D721Med (cell line): ENCODE measurements at regions not wholly inside any gene's neighbourhood (a gene's known extent, or its start where the extent isn't known, plus 50 kb on each side); places are given as distances from the start of the nearest gene placed in this dataset.

Source experiments
- DNase-seq: peaks from one replicate; pipeline ENCODE4 v3.0.0; 2011; ENCODE audit warnings: low spot score; ENCODE audit not compliant: insufficient read length
- FAIRE-seq: peaks from 2 replicates; lab custom pipeline; 2011; peaks lifted over from hg19 to GRCh38; lab: Jason Lieb, UNC
- TF ChIP-seq, protein P1 (sequence below): IDR thresholded peaks from 2 replicates; pipeline ENCODE4 v1.5.1; 2012; ENCODE audit warnings: mild to moderate bottlenecking, control low read depth; ENCODE audit not compliant: insufficient read depth; ENCODE audit errors: missing control alignments

DNA sequence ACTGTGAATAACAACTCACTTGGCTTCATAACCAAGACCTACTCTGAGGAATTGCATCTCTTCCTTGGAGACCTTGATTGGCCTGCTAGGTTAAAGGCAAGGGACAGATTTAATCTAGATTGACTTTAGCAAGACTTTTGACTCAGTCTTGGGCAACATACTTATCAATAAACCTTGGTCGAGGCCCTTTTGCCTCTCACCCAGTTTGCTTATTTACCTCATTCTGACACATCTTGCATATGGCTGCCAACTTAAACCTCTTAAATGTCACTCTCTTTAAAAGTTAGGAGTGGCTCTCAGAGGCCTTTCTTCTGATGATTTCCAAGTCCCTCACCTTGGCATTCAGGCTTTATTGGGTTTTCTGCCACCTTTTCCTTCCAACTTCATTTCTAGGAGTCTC lies 124.5 kb downstream of the BAMBI start:
- TF ChIP-seq, protein P1, sequence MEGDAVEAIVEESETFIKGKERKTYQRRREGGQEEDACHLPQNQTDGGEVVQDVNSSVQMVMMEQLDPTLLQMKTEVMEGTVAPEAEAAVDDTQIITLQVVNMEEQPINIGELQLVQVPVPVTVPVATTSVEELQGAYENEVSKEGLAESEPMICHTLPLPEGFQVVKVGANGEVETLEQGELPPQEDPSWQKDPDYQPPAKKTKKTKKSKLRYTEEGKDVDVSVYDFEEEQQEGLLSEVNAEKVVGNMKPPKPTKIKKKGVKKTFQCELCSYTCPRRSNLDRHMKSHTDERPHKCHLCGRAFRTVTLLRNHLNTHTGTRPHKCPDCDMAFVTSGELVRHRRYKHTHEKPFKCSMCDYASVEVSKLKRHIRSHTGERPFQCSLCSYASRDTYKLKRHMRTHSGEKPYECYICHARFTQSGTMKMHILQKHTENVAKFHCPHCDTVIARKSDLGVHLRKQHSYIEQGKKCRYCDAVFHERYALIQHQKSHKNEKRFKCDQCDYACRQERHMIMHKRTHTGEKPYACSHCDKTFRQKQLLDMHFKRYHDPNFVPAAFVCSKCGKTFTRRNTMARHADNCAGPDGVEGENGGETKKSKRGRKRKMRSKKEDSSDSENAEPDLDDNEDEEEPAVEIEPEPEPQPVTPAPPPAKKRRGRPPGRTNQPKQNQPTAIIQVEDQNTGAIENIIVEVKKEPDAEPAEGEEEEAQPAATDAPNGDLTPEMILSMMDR, result no peak
- FAIRE-seq (no peak), DNase-seq (no peak)

DNA sequence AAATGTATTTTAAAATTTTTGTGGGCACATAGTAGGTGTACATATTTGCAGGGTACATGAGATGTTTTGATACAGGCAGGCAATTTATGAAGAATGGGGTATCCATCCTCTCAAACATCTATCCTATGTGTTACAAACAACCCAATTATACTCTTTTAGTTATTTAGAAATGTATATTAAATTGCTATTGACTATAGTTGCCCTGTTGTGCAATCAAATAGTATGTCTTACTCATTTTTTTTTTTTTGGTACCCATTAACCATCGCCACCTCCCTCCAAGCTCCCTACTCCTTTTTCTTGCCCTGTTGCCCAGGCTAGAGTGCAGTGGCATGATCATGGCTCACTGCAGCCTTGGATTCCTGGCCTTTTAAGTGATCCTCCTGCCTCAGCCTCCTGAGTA lies 128.1 kb downstream of the BAMBI start:
- no peak for DNase-seq
- TF ChIP-seq, protein P1, result no peak
- FAIRE-seq, result no peak

DNA sequence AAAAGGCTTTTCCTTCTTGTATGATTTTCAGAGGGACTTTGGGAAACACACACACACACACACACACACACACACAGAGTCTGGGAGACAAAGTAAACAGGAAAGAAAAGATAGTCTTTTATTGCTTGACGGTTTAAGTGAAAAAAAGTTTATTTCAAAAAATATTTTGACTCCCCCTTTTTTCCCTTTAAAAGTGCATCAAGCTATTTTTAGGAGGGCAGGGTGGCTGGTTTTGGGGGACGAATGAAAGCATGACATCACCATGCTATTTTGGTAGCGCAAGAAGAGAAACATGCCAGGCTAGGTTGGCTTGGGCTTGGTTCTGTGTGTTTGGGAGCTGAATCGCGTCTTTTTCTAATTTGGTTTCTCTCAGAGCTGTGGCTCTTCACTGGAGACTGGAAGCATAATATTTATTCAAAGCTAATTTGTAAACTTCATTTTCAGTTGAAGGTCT lies 129.2 kb downstream of the BAMBI start:
- no peak for DNase-seq
- no peak for FAIRE-seq
- TF ChIP-seq, protein P1, result no peak

DNA sequence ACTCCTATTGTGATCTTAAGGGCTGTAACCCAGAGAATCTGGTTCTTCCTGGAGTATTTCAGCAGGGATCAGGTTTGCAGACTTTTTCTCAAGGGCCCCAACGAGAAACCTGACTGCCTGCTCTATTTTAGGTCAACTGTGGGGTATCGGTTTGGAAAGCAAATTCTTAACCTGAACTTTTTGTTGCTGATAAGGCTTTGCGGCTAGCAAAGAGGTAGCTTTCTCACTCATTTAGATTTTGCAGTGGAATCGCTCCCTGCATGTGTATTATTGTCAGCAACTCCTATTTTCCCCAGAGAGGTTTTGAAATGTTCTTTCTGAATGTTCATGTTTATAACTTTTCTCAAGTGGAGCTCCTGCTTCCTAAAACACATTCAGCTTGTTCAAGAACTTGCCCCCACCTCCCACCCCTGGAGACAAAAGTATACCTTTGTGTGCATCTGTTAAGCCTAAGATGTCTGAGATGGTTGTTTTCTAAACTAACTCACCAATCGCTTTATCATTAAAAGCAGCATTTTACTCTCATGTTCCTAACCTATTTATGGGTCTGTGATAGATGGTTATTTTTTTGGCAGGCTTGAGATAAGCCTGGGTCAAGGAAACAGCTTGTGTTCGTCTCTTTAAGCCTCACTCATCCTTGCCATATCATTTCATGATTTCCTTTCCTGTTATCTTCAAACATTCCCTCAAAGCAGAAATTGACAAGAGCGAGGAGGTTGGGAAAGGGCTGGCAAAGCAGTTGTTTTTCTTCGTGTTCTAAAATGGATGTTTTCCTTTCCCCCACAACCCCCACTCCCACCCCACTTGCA lies 129.8 kb downstream of the BAMBI start:
- FAIRE-seq, result no peak
- no peak for DNase-seq
- TF ChIP-seq, protein P1, result no peak

DNA sequence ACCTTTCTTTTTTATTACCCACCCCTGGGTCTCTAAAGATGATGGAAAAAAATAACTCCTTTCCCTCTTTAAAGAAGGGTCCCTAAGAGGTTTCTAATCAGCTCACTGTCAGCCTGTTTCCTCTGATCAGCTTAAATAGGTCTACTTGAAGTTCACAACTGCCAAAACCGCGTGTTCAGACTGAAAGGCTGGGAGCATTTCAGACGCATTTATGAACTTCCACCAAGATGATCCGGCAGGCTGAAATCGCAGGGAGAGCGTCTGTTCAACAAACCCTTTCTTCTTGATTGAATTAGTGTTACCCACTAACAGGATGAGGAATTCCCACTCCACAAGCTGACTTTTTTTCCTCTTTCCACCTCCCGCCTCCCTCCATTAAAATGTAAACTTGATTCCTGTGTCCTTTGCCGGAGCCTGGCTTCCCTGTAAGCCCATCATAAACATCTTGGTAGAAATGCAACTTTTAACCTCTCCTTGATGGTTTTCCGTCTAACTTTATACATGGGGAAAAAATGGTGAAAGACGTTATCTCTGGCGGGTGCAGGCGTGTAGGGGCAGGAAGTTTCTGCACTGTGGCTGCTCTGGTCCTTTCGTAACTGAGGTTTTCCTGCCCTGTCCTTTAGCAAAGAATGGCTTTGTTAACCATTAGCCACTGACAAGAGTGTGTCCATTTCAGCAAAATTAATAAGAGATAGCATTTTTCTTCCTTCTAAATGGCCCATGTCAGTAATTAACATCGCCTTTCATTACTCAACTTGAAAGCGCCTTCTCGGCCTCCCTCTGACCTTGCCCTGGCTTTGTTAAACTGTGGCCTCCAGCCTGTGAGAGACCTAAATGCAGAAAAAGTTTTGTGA lies 130.7 kb downstream of the BAMBI start:
- DNase-seq, result no peak
- no peak for FAIRE-seq
- TF ChIP-seq, protein P1, result no peak

DNA sequence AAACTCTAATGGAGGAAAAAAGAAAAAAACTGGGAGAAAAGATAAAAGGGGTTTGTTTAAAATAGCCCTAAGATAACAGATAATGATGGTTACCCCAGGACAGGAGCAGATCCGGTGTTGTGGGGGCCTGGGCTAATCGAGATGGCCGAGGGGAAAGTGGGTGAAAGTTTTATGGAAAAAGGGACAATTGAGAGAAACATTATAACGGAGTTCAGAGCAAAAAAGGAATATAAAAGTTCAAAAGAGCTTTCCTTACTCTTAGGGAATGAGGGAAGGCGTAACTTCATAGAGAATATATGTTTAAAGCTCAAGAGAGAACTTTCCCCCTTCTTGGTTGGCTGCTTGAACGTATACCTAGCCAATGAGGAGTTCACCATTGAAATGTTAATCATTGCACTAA lies 131.4 kb downstream of the BAMBI start:
- no peak for DNase-seq
- TF ChIP-seq, protein P1, result no peak
- FAIRE-seq, result no peak
